PC-9 (cell line): ENCODE measurements at regions not wholly inside any gene's neighbourhood (a gene's known extent, or its start where the extent isn't known, plus 50 kb on each side); places are given as distances from the start of the nearest gene placed in this dataset.

Experiments
- EZH2 ChIP-seq: fragments of 200-600 bp; sonication (generic); IDR thresholded peaks from 2 replicates; pipeline ENCODE4 v1.8.0; 2017; ENCODE audit warnings: antibody characterized with exemption, low read depth
- TF ChIP-seq, protein P1 (sequence below): fragments of 200-600 bp; sonication (generic); conservative IDR thresholded peaks from 2 replicates; pipeline ENCODE4 v1.6.1; 2017; ENCODE audit warnings: mixed run types, antibody characterized with exemption, mild to moderate bottlenecking, moderate library complexity

DNA sequence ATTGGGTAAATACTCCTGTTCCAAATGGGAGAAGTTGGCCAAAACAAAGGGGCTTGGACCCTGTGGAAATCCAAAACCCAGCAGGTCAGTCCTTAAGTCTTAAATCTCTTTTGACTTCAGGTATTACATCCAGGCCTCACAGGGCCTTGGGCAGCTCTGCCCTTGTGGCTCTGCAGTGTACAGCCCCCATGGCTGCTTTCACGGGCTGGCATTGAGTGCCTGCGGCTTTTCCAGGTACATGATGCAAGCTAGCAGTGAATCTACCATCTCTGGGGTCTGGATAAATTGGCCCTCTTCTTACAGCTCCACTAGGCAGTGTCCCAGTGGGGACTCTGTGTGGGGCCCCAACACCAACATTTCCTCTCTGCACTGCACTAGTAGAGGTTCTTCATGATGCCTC lies 308.5 kb upstream of the ARRDC3 start:
- TF ChIP-seq, protein P1, sequence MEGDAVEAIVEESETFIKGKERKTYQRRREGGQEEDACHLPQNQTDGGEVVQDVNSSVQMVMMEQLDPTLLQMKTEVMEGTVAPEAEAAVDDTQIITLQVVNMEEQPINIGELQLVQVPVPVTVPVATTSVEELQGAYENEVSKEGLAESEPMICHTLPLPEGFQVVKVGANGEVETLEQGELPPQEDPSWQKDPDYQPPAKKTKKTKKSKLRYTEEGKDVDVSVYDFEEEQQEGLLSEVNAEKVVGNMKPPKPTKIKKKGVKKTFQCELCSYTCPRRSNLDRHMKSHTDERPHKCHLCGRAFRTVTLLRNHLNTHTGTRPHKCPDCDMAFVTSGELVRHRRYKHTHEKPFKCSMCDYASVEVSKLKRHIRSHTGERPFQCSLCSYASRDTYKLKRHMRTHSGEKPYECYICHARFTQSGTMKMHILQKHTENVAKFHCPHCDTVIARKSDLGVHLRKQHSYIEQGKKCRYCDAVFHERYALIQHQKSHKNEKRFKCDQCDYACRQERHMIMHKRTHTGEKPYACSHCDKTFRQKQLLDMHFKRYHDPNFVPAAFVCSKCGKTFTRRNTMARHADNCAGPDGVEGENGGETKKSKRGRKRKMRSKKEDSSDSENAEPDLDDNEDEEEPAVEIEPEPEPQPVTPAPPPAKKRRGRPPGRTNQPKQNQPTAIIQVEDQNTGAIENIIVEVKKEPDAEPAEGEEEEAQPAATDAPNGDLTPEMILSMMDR: no peak
- TF ChIP-seq EZH2: no peak
